OCI-LY1 (cell line): ENCODE measurements at regions not wholly inside any gene's neighbourhood (a gene's known extent, or its start where the extent isn't known, plus 50 kb on each side); places are given as distances from the start of the nearest gene placed in this dataset.

Source experiments
- H2AFZ ChIP-seq: fragments of 200-600 bp; sonication (generic), shearing (Covaris generic); 2 replicates; pipeline ENCODE4 v1.6.0; 2014; ENCODE audit warnings: antibody characterized with exemption, mild to moderate bottlenecking, low read length
- H3F3A ChIP-seq: fragments of 200-600 bp; sonication (generic), shearing (Covaris generic); 2 replicates; pipeline ENCODE4 v1.6.0; 2014; ENCODE audit warnings: mild to moderate bottlenecking, antibody characterized with exemption, low read length, moderate library complexity; ENCODE audit not compliant: insufficient read depth
- H3K27ac ChIP-seq: fragments of 200-600 bp; sonication (generic); 2 replicates; pipeline ENCODE4 v1.5.1; 2014; ENCODE audit warnings: low read length, mixed run types, mild to moderate bottlenecking, low read depth; ENCODE audit not compliant: poor library complexity, severe bottlenecking
- H3K27me3 ChIP-seq: fragments of 200-600 bp; sonication (generic); 2 replicates; pipeline ENCODE4 v1.6.0; 2014; ENCODE audit warnings: antibody characterized with exemption, mild to moderate bottlenecking, low read length, moderate library complexity; ENCODE audit not compliant: insufficient read depth
- H3K36me3 ChIP-seq: fragments of 200-600 bp; sonication (generic); 2 replicates; pipeline ENCODE4 v1.6.1; 2014; ENCODE audit warnings: mild to moderate bottlenecking, antibody characterized with exemption, low read length, moderate library complexity, mixed read lengths; ENCODE audit not compliant: insufficient read depth
- H3K4me1 ChIP-seq: fragments of 200-600 bp; sonication (generic); 2 replicates; pipeline ENCODE4 v1.5.1; 2014; ENCODE audit warnings: mild to moderate bottlenecking, low read length, moderate library complexity; ENCODE audit not compliant: insufficient read depth, severe bottlenecking
- H3K4me2 ChIP-seq: fragments of 200-600 bp; sonication (generic), shearing (Covaris generic); 2 replicates; pipeline ENCODE4 v1.6.1; 2014; ENCODE audit warnings: low read length
- H3K4me3 ChIP-seq: fragments of 200-600 bp; sonication (generic); 2 replicates; pipeline ENCODE4 v1.5.1; 2014; ENCODE audit warnings: low read length, low read depth, mild to moderate bottlenecking, mixed read lengths; ENCODE audit not compliant: poor library complexity, severe bottlenecking
- H3K79me2 ChIP-seq: fragments of 200-600 bp; shearing (Covaris generic); 2 replicates; pipeline ENCODE4 v1.6.1; 2016; ENCODE audit warnings: mixed run types, low read length, mixed read lengths; ENCODE audit not compliant: insufficient read depth
- H3K9ac ChIP-seq: fragments of 200-600 bp; sonication (generic), shearing (Covaris generic); 2 replicates; pipeline ENCODE4 v1.6.1; 2014; ENCODE audit warnings: mild to moderate bottlenecking, low read length, mixed read lengths
- H3K9me2 ChIP-seq: fragments of 200-600 bp; sonication (generic), shearing (Covaris generic); 2 replicates; pipeline ENCODE4 v1.6.1; 2014; ENCODE audit warnings: low read depth, mild to moderate bottlenecking, low read length, mixed read lengths
- H3K9me3 ChIP-seq: fragments of 200-600 bp; shearing (Covaris generic); 2 replicates; pipeline ENCODE4 v1.6.1; 2014; ENCODE audit warnings: low read length, mixed read lengths
- H4K20me1 ChIP-seq: fragments of 200-600 bp; sonication (generic), shearing (Covaris generic); 2 replicates; pipeline ENCODE4 v1.6.0; 2016; ENCODE audit warnings: mild to moderate bottlenecking, low read length; ENCODE audit not compliant: insufficient read depth
- CTCF ChIP-seq: fragments of 200-600 bp; sonication (generic), shearing (Covaris generic); IDR thresholded peaks from 2 replicates; pipeline ENCODE4 v1.5.1; 2017; ENCODE audit warnings: mild to moderate bottlenecking, antibody characterized with exemption, low read length, moderate library complexity, mixed read lengths
- EZH2 ChIP-seq: fragments of 200-600 bp; sonication (generic), shearing (Covaris generic); IDR thresholded peaks from 2 replicates; pipeline ENCODE4 v1.8.0; 2017; ENCODE audit warnings: borderline replicate concordance, mixed run types, mild to moderate bottlenecking, antibody characterized with exemption, low read length, moderate library complexity, mixed read lengths

GRCh38 chr22:23002612-23003180 is 67.6 kb upstream of the GNAZ start:
- Histone ChIP-seq H3K4me3 (no peak overlapping the region), H3K9me3 (peaks cover 7% of the 10 kb centered on the region; the same call in 1 of the 2 replicates), H3K36me3 (no peaks in the 10 kb centered on the region), H3K4me1 (no peaks in the 10 kb centered on the region), H4K20me1 (no peaks in the 10 kb centered on the region), H3F3A (no peaks in the 10 kb centered on the region), H3K79me2 (no peaks in the 10 kb centered on the region), H3K9me2 (no peaks in the 10 kb centered on the region), H2AFZ (no peak overlapping the region), H3K4me2 (no peak overlapping the region), H3K27me3 (0 out of 2 replicates have a peak, but pooled peaks cover 2% of the 10 kb centered on the region), H3K27ac (no peak overlapping the region), H3K9ac (no peak overlapping the region)
- TF ChIP-seq CTCF = no peak
- no peak for TF ChIP-seq EZH2

- no peak overlapping the region for H3K9ac ChIP-seq
- H2AFZ ChIP-seq = no peak overlapping the region
- no peaks in the 10 kb centered on the region for H3K36me3 ChIP-seq
- no peaks in the 10 kb centered on the region for H3K9me3 ChIP-seq
- H3K4me1 ChIP-seq = no peaks in the 10 kb centered on the region
- H3F3A ChIP-seq = no peaks in the 10 kb centered on the region
- no peak overlapping the region for H3K27ac ChIP-seq
- H3K79me2 ChIP-seq = no peaks in the 10 kb centered on the region
- 0 out of 2 replicates have a peak, but pooled peaks cover 5% of the 10 kb centered on the region for H3K27me3 ChIP-seq
- H3K4me2 ChIP-seq = no peak overlapping the region
- no peaks in the 10 kb centered on the region for H4K20me1 ChIP-seq
- TF ChIP-seq CTCF = no peak
- no peak for TF ChIP-seq EZH2
- H3K9me2 ChIP-seq = no peaks in the 10 kb centered on the region
- no peak overlapping the region for H3K4me3 ChIP-seq
These were observed 62.5 kb upstream of the GNAZ start for GRCh38 chr22:23007823-23008222.

GRCh38 chr22:23008896-23009295 is 61.4 kb upstream of the GNAZ start:
- TF ChIP-seq EZH2 = no peak
- TF ChIP-seq CTCF = no peak
- Histone ChIP-seq H3K4me2 (no peak overlapping the region), H3K4me3 (no peak overlapping the region), H2AFZ (no peak overlapping the region), H3K9me2 (no peaks in the 10 kb centered on the region), H3K36me3 (no peaks in the 10 kb centered on the region), H3K27me3 (peaks cover 11% of the 10 kb centered on the region; the same call in 1 of the 2 replicates), H3K9ac (no peak overlapping the region), H3K9me3 (no peaks in the 10 kb centered on the region), H3K4me1 (no peaks in the 10 kb centered on the region), H3F3A (no peaks in the 10 kb centered on the region), H4K20me1 (no peaks in the 10 kb centered on the region), H3K27ac (no peak overlapping the region), H3K79me2 (no peaks in the 10 kb centered on the region)
